BJ (cell line): ENCODE measurements at regions not wholly inside any gene's neighbourhood (a gene's known extent, or its start where the extent isn't known, plus 50 kb on each side); places are given as distances from the start of the nearest gene placed in this dataset.
"Not testable (repeated sequence)": the region's sequence is repeated elsewhere in the genome, so short reads cannot be mapped to it uniquely, and the experiment has no call there.

Source experiments
- CTCF ChIA-PET: fragments of 350-600 bp; formaldehyde crosslinking; extraction: SDS; loops from one replicate; lab custom pipeline; 2021; ENCODE audit warnings: antibody characterized with exemption, inconsistent platforms; lab: Yijun Ruan, JAX
- POLR2A ChIA-PET: fragments of 300-600 bp; sonication (Branson Sonifier 250); formaldehyde crosslinking; extraction: SDS; loops from one replicate; lab custom pipeline; 2021; ENCODE audit warnings: antibody characterized with exemption; lab: Charles Lee
- DNase-seq: peaks from one replicate; pipeline ENCODE4 v3.0.0-alpha.2; 2011; ENCODE audit warnings: low read depth
- H3K27me3 ChIP-seq: 2 replicates; pipeline ENCODE4 v1.6.0; 2011; ENCODE audit warnings: low read length; ENCODE audit not compliant: control insufficient read depth, insufficient read depth
- H3K36me3 ChIP-seq: 2 replicates; pipeline ENCODE4 v1.5.1; 2011; ENCODE audit warnings: low read length; ENCODE audit not compliant: control insufficient read depth, insufficient read depth
- H3K4me3 ChIP-seq: 2 replicates; pipeline ENCODE4 v1.5.1; 2011; ENCODE audit warnings: low read depth, mild to moderate bottlenecking, control low read depth, low read length

DNA sequence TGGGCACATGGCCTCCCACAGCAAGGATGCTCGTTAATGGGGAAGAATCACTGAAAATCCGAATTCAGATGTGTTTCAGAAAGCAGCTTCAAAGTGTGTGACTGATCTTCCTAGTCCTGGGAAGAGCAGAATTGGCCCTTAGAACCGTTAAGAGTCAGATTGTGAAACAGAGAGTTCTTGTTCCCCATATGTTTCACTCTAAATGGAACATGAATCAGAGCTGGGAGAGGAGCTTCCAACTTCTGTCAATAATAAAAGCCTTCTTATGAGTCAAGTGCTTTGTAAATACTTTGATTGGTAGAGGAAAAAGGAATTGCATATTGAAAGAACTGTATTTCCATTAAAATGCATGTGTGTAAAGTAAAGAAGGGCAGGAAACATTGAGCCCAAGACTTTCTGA lies 256.1 kb upstream of the PLGLB1 start:
- H3K36me3 ChIP-seq, CTCF ChIA-PET, H3K4me3 ChIP-seq, H3K27me3 ChIP-seq, DNase-seq, POLR2A ChIA-PET: not testable (repeated sequence)

DNA sequence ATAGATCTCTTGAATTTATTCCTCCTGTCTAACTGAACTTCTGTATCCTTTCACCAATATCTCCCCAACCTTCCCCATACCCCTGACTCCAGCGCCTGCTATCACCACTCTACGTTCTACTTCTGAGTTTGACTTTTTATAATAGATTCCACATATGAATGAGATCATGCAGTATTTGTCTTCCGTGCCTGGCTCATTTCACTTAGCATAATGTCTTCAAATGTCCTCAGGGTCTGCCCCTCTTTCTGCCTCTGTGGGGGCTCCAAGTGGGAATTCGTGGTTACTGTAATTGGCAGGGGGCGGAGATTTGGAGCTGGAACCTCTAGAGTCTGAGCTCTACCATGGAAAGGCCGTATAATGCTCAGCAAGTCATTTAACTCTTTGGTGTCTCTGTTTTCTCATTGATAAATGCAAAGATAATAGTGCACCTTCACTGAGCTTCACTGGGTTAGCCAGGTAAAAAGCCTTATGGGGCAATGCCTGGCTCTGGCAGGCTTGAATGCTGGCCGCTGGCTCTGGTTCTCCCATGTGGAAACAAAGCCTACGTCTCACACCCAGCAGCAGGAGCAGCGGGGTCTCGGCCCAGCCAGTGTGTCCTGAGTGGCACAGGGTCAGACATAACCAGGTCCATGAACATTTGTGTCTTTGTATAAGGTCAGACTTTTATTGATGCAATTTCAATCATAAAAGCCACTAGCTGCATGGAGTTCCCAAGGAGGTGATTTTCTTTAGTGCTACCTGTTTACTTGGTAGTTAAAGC lies 259.1 kb upstream of the PLGLB1 start:
- H3K4me3 ChIP-seq, H3K27me3 ChIP-seq, H3K36me3 ChIP-seq, CTCF ChIA-PET, POLR2A ChIA-PET, DNase-seq: not testable (repeated sequence)

- H3K4me3 ChIP-seq, POLR2A ChIA-PET, H3K36me3 ChIP-seq, CTCF ChIA-PET, DNase-seq, H3K27me3 ChIP-seq: not testable (repeated sequence)
Observed at GRCh38 chr2:87283735-87284470, 262.3 kb upstream of the PLGLB1 start.

DNA sequence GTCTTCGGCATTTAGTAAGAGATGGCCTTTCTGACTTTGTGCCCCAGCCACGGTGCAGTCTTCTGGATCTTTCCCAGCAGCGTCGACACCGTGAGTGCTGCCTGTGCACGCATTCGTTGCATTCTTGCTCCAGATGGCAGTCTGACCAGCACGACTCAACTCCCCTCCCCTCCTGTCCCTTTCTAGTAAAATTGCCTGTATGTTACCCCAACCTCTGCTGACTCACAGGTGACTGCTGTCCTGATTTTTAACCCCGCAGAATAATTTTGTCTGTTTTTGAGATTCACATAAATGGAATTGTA lies 262.8 kb upstream of the PLGLB1 start:
- POLR2A ChIA-PET, H3K36me3 ChIP-seq, DNase-seq, CTCF ChIA-PET, H3K4me3 ChIP-seq, H3K27me3 ChIP-seq: not testable (repeated sequence)

GRCh38 chr2:87285139-87285538 lies 263.5 kb upstream of the PLGLB1 start:
- H3K4me3 ChIP-seq: not testable (repeated sequence)

DNA sequence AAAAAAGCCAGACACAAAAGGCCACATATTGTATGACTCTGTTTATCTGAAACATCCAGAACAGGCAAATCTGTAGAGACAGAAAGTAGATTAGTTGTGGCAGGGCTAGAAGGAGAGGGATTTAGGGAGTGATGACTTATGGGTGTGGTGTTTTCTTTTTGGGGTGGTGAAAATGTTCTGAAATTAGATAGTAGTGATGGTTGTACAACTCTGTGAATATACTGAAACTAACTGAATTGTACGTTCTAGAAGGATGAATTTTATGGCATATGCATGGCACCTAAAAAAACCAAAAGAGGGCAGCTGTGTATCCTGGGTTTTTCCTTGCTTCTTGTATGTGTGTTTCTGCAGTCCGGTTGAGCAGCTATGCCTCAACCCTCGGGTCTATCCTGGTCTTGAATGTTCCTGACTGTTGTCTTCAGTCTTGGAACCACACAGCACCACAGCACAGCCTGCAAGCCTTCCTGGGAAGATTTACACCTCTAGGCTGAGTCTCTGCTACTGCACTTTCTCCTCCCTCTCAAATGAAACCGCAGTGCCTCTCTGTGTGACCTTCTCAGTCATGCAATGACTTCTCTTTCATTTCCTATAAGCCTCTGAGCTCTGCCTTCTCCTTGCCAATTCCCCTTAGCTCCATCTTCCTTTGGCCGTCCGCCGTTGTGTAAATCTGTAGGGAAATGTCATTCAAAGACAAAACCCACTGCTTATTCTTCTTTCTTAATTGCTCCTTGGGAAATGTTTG lies 269.1 kb upstream of the PLGLB1 start:
- H3K36me3 ChIP-seq, H3K27me3 ChIP-seq, POLR2A ChIA-PET, H3K4me3 ChIP-seq, CTCF ChIA-PET, DNase-seq: not testable (repeated sequence)

More at GRCh38 chr2:87285139-87285538, 263.5 kb upstream of the PLGLB1 start:
- DNase-seq, H3K36me3 ChIP-seq, CTCF ChIA-PET, H3K27me3 ChIP-seq, POLR2A ChIA-PET: not testable (repeated sequence)

GRCh38 chr2:87291400-87292200 lies 270.0 kb upstream of the PLGLB1 start:
- CTCF ChIA-PET, H3K27me3 ChIP-seq, H3K4me3 ChIP-seq, DNase-seq, POLR2A ChIA-PET, H3K36me3 ChIP-seq: not testable (repeated sequence)

GRCh38 chr2:87293931-87294594 lies 272.4 kb upstream of the PLGLB1 start:
- H3K4me3 ChIP-seq, POLR2A ChIA-PET, CTCF ChIA-PET, DNase-seq, H3K27me3 ChIP-seq, H3K36me3 ChIP-seq: not testable (repeated sequence)

DNA sequence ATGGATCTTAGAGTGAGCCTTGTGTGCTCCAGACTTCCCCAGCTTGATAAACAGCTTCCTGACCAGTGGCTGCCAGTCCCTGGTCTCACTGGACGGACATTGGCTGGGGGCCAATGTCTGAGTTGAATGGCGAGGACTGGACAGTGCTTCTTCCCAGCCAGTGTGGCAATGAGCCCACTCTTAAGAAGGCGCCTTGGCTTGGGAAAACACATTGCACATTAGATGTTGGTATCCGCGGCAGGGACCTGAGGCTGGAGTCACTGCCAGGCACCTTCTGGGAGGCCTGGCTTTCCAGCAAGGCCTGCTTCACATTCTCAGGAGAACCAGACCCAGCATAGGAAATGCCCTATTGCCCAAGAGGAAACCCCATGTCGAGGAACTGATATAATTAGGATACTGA lies 273.5 kb upstream of the PLGLB1 start:
- H3K36me3 ChIP-seq, H3K27me3 ChIP-seq, H3K4me3 ChIP-seq, POLR2A ChIA-PET, DNase-seq, CTCF ChIA-PET: not testable (repeated sequence)

GRCh38 chr2:87301349-87301748 lies 279.7 kb upstream of the PLGLB1 start:
- H3K27me3 ChIP-seq, DNase-seq, H3K4me3 ChIP-seq, H3K36me3 ChIP-seq, POLR2A ChIA-PET, CTCF ChIA-PET: not testable (repeated sequence)

GRCh38 chr2:87301871-87302270 lies 280.2 kb upstream of the PLGLB1 start:
- POLR2A ChIA-PET, DNase-seq, CTCF ChIA-PET, H3K4me3 ChIP-seq, H3K36me3 ChIP-seq, H3K27me3 ChIP-seq: not testable (repeated sequence)

GRCh38 chr2:87308621-87309020 lies 287.0 kb upstream of the PLGLB1 start:
- H3K36me3 ChIP-seq, H3K4me3 ChIP-seq, POLR2A ChIA-PET, DNase-seq, H3K27me3 ChIP-seq, CTCF ChIA-PET: not testable (repeated sequence)
